HG02642 (cell line): ENCODE measurements at regions not wholly inside any gene's neighbourhood (a gene's known extent, or its start where the extent isn't known, plus 50 kb on each side); places are given as distances from the start of the nearest gene placed in this dataset.

Experiments
- ATAC-seq: cut with Tn5 transposase; IDR thresholded peaks from one replicate; pipeline ENCODE4 v1.9.1; 2021; ENCODE audit warnings: mild to moderate bottlenecking; ENCODE audit not compliant: unreplicated experiment, poor library complexity

DNA sequence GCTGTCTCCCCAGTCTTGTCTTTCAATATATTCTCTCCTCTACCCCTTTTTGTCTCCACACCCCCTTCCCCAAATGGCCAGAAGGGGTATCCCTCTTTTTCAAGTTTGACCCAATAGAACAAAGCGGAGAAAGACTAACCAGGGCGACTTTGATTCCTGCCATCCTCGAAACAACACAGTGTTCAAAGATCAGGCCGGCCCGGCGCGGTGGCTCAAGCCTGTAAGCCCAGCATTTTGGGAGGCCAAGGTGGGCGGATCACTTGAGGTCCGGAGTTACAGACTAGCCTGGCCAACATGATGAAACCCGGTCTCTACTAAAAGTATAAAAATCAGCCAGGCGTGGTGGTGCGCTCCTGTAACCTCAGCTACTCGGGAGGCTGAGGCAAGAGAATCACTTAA is 77.0 kb upstream of the IFNAR2 start:
- ATAC-seq = no peak

GRCh38 chr21:33155005-33155404 is 74.7 kb upstream of the IFNAR2 start:
- ATAC-seq = no peak

- ATAC-seq = no peak
These were observed 74.3 kb upstream of the IFNAR2 start for GRCh38 chr21:33155422-33155821.

DNA sequence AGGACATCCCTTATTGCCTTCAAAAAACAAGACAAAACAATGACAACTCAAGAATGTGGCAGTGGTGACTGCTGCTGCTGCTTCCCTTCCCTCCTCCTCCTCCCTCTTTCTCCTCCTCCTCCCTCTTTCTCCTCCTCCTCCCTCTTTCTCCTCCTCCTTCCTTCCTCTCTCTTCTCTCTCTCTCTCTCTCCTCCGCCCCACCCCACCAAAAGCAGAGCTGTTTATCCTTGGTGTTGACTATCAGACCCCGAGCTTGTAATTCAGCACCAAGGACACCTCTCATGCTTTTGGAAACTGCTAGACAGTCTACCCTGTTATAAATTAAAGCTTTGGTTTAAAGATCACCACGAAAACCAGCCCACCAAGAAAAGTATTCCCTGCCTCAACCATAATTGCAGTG is 72.4 kb upstream of the IFNAR2 start:
- no peak for ATAC-seq

DNA sequence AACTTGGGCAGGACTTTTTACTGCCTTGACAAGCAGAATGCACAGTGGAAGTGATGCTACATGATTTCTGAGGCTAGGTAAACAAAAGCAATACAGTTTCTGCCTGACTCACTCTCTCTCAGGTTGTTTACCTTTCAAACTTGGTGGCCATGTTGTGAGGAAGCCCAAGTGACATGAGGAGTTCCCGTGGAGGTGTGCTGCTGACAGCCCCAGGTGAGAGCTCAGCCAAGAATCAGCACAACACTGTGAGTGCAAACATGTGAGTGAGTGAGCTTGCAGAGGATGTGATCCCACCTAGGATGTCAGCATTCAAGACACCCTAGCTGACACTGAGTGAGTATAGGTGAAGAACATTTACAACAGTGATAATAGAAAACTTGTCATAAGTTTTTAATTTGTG is 71.1 kb upstream of the IFNAR2 start:
- ATAC-seq = no peak

- ATAC-seq = no peak
These were observed 67.2 kb upstream of the IFNAR2 start for GRCh38 chr21:33162436-33162951.

- ATAC-seq = no peak
These were observed 60.9 kb upstream of the IFNAR2 start for GRCh38 chr21:33168886-33169285.

DNA sequence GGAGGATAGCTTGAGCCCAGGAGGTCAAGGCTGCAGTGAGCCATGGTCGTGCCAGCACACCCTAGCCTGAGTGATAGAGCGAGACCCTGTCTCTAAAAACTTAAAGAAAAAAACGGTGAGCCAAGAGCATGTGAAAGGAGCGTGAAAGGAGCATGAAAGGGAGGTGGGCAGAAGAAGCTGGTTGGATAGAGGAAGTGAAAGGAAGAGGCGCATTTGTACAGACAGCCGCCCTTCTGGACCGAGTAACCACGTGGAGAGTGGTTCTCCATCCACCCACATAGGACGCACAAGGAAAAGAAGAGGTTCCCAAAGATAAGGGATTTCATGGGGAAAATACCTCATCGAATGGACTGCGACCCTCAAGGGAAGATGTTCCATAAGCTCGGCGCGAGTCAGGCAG is 60.4 kb upstream of the IFNAR2 start:
- no peak for ATAC-seq

DNA sequence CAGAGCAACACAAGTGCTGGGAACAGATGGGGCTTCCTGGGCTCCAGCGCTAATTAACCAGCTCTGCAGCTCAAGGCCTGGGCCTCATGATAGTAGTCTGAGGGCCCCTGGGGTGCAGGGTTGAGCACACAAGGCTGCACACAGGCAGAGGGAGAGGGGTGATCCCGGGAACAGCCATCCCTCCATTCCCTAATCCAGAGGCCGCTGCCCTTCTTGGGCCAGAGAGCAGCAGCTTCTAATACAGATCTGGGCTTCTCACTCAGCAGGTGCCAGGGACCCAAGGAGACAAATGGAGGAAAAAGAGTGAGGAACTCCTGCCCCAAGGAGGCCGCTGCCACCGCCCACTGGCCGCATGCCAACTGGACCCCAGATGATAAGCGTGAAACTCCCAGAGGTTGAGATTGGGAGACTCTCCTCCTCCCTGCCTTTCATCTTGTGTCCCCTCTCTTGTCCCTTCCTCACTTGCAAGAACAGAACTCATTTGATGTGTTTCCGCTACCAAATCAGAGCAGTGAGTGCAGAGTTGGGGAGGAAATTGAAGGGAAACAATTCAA is 58.0 kb upstream of the IFNAR2 start:
- ATAC-seq = no peak

DNA sequence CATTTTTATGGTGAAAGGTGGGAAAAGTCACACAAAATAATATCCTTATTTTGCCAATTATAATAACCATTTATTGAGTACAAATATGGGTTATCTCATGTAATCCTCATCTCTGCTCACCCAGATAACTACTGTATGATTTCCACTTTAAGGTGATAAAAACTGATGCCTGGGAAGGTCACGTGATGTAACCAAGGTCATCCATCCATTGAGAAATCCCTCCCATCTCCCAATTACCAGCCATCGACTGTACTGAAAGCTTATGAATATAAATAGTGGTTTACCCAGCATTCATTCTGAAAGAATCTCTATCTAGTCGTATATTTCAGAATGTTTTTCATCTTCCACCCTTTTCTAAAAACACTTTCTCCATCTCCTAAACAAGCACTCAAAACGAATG is 55.0 kb upstream of the IFNAR2 start:
- ATAC-seq = no peak
